Kidney (tissue), 13 donors: ENCODE measurements at regions not wholly inside any gene's neighbourhood (a gene's known extent, or its start where the extent isn't known, plus 50 kb on each side); places are given as distances from the start of the nearest gene placed in this dataset.

Experiments
- DNase-seq, 5 donors: peaks; one replicate each; pipeline ENCODE4 v3.0.0-alpha.2; 2013 to 2020
- FAIRE-seq: peaks from 2 replicates; lab custom pipeline; 2012; peaks lifted over from hg19 to GRCh38; lab: Jason Lieb, UNC
- H3K27ac ChIP-seq, 2 donors: one replicate each; pipeline ENCODE4 v1.7.0; 2013; ENCODE audit warnings: low read depth in 2 of 2, low read length in 2 of 2, inconsistent platforms in 1 of 2
- H3K27me3 ChIP-seq: one replicate; pipeline ENCODE4 v1.7.1; 2013; ENCODE audit warnings: low read length, inconsistent platforms; ENCODE audit not compliant: control insufficient read depth, insufficient read depth
- H3K36me3 ChIP-seq, 3 donors: one replicate each; pipeline versions ENCODE4 v1.7.0 to v1.7.1; 2013; ENCODE audit warnings: low read length in 3 of 3, control low read depth in 1 of 3, inconsistent platforms in 1 of 3; ENCODE audit not compliant: insufficient read depth in 3 of 3, control insufficient read depth in 2 of 3
- H3K4me1 ChIP-seq, 3 donors: one replicate each; pipeline versions ENCODE4 v1.7.0 to v1.7.1; 2013; ENCODE audit warnings: low read length in 3 of 3, inconsistent platforms in 1 of 3, low read depth in 1 of 3; ENCODE audit not compliant: control insufficient read depth in 2 of 3, insufficient read depth in 2 of 3
- H3K4me3 ChIP-seq, 3 donors: one replicate each; pipeline versions ENCODE4 v1.7.0 to v1.8.1; 2013; ENCODE audit warnings: low read length in 3 of 3, control low read depth in 1 of 3, inconsistent platforms in 1 of 3
- H3K9ac ChIP-seq, 3 donors: one replicate each; pipeline versions ENCODE4 v1.7.0 to v1.7.1; 2013; ENCODE audit warnings: low read length in 3 of 3, control low read depth in 1 of 3, inconsistent platforms in 1 of 3
- H3K9me3 ChIP-seq, 3 donors: one replicate each; pipeline versions ENCODE4 v1.7.0 to v1.7.1; 2013; ENCODE audit warnings: low read length in 3 of 3, control low read depth in 1 of 3, inconsistent platforms in 1 of 3; ENCODE audit not compliant: control insufficient read depth in 2 of 3, insufficient read depth in 1 of 3
- intact Hi-C: fragments of 100-400 bp; cut with DNase I; formaldehyde crosslinking; loops from one replicate; pipeline ENCODE4 v1.11.1; 2022
- TF ChIP-seq, protein P1 (sequence below): IDR thresholded peaks from 3 replicates; pipeline ENCODE4 v1.5.1; 2012; ENCODE audit warnings: mild to moderate bottlenecking, moderate library complexity, borderline replicate concordance; ENCODE audit not compliant: insufficient read depth; ENCODE audit errors: extremely low read depth
- donor health status: control.
- donor health status: control.
- donor health status: control.
- donor health status: control.
- donor health status: control.
- donor health status: DM: yes; HTN: yes; CAD: no.
- donor health status: Normal renal cell carcinoma (clear cell type).

DNA sequence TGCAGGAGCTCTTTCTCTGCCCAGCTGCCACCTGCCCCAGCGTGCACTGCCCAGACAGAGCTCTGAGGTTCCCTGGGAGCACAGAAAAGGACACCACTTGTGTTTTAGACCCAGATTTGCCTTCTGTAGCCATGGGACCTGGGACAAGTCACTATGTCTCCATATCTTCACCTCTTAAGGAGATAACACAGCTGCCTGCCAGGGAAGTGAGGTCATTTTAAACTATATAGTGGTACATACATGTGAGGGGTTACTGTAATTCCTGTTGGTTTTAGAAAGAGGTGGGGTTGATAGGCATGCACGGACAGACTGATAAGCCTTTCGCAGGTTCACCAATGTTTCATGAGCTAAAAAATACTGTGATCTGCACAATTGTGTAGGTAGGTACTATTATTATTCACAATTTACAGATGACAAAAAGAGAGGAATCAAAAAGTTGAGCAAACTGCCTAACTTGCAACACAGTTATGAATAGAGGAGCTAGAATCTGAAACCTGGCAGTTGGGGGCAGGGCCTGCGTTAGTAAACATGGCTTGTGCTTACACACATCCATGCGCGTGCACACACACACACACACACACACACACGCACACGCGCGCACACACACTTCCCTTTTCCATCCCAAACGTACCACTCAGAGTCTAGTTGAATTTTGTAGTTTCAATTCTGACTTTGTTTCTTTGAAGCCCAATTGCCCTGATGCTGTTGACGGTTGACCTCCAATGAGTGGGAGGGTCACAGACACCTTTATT is 193.6 kb downstream of the FAM43A start:
- peaks cover 0 to 8% (median 0%) of the 10 kb centered on the region in 3 donors for H3K4me1 ChIP-seq
- intact Hi-C loops = no loop called here
- FAIRE-seq = no peak

DNA sequence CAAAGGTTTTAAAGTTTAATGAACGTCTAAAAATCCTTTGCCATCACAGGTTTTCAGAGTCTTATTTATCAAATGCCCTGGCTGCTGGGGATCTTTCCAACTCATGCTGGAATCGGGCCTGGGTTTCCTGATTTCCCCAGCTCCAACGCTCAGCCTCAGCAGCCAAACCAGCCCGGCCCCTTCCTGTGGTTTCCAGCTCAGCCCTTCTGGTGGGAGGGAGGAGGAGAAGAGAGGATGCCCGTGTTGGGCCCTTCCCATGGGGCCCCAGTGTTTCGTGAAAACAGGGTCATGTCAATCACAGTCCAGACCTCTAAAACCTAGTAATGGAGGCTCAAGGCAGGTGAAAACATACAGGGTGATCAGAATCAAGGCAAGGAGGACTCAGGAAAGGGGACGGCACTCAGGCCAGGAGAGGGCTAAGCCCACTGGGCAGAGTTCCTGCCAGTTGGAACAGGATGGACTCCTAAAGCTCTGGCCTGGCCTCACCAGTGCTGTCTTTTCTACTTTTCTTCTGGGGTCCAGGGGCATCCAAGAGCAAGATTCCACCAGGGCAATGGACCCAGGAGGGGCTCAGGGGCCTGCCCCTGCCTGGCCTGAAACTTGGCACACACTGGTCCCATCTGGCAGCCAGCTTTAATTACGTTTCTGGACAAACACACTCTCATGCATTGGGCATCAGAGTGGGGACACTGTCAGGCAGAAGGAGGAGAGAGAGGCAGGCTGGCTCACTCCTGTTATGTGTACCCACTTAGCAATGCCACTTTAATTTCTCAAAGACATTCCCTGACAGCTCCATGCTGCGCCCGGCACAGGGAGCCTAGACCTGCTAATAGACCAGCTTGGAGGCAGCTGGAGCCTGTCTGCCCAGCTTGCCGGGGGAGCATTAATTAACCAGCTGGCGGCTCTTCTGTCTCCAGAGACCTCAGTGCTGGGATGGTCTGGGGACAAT is 194.6 kb downstream of the FAM43A start:
- FAIRE-seq (no peak), DNase-seq (peak; percentile 44 to 81 (median 67))
- Histone ChIP-seq H3K9ac (no peak overlapping the region), H3K27me3 (no peaks in the 10 kb centered on the region), H3K4me3 (no peak overlapping the region), H3K36me3 (no peaks in the 10 kb centered on the region), H3K27ac (peak overlapping the region; percentile 5 to 67), H3K9me3 (peaks cover 0 to 12% (median 5%) of the 10 kb centered on the region in 3 donors), H3K4me1 (peaks cover 0 to 8% (median 0%) of the 10 kb centered on the region in 3 donors)
- TF ChIP-seq, protein P1, sequence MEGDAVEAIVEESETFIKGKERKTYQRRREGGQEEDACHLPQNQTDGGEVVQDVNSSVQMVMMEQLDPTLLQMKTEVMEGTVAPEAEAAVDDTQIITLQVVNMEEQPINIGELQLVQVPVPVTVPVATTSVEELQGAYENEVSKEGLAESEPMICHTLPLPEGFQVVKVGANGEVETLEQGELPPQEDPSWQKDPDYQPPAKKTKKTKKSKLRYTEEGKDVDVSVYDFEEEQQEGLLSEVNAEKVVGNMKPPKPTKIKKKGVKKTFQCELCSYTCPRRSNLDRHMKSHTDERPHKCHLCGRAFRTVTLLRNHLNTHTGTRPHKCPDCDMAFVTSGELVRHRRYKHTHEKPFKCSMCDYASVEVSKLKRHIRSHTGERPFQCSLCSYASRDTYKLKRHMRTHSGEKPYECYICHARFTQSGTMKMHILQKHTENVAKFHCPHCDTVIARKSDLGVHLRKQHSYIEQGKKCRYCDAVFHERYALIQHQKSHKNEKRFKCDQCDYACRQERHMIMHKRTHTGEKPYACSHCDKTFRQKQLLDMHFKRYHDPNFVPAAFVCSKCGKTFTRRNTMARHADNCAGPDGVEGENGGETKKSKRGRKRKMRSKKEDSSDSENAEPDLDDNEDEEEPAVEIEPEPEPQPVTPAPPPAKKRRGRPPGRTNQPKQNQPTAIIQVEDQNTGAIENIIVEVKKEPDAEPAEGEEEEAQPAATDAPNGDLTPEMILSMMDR = no peak
- intact Hi-C loops = no loop called here

More for the DNA sequence above, 193.6 kb downstream of the FAM43A start:
- Histone ChIP-seq H3K9ac (no peak overlapping the region), H3K4me3 (no peak overlapping the region), H3K9me3 (peaks cover 0 to 9% (median 5%) of the 10 kb centered on the region in 3 donors), H3K36me3 (no peaks in the 10 kb centered on the region), H3K27ac (no peak overlapping the region), H3K27me3 (no peaks in the 10 kb centered on the region)
- TF ChIP-seq, protein P1 = no peak
- DNase-seq = no peak

DNA sequence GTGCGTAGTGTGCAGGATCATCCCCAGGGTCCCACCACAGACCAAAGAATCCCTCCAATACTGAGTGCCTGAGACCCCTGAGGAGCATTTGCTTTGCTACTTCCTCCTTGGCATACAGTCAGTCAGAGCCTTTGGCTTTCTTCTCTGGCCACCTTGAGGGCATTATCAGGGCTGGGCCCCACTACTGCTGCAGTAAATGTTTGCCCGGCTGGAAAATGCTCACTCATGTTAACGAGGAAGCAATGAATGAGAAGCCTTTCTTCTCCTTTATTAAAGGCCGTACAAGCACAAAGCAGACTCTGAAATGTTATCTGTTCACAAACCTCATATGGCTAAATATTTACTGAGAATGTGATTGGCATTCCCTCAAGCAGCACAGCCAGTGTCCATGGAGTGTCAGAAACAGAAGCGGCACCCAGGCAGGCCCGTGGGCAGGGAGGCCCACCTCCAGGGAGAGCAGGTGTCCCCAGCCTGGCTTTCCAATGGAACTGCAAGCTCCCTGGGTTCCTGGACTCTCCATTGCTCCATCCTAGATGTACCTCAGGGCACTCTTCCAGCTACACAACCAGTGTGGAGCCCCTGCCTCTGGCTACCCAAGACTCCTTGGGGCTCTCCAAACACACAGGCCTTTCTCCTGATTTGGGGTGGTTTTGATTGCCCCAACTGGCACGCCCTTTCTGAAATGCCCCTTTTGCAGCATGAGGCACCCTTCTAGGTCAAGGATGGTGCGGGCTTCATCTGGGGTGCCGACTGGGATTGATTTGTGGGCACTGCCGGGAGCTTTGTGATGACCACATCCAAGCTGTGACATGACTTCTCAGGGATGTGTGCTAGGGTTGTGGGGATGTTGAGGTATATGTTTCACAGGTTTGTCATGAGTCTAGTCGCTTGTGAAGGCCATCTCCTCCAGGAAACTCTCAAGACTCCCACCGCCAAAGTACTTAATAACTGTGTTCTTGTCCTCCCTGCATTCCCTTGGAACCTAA is 195.6 kb downstream of the FAM43A start:
- peaks cover 0 to 12% (median 5%) of the 10 kb centered on the region in 3 donors for H3K9me3 ChIP-seq
- intact Hi-C loops = no loop called here
- TF ChIP-seq, protein P1 = no peak
- no peak overlapping the region for H3K9ac ChIP-seq
- H3K4me3 ChIP-seq = no peak overlapping the region
- no peaks in the 10 kb centered on the region for H3K27me3 ChIP-seq
- no peak overlapping the region for H3K27ac ChIP-seq
- no peaks in the 10 kb centered on the region for H3K36me3 ChIP-seq
- DNase-seq (no peak), FAIRE-seq (no peak)
- H3K4me1 ChIP-seq = peaks cover 0 to 8% (median 0%) of the 10 kb centered on the region in 3 donors
